HG03457 (cell line): ENCODE measurements at regions not wholly inside any gene's neighbourhood (a gene's known extent, or its start where the extent isn't known, plus 50 kb on each side); places are given as distances from the start of the nearest gene placed in this dataset.
"Not testable (repeated sequence)": the region's sequence is repeated elsewhere in the genome, so short reads cannot be mapped to it uniquely, and the experiment has no call there.

Source experiments
- ATAC-seq: cut with Tn5 transposase; IDR thresholded peaks from one replicate; pipeline ENCODE4 v1.9.1; 2021; ENCODE audit warnings: moderate number of reproducible peaks; ENCODE audit not compliant: unreplicated experiment

- ATAC-seq = no peak
Observed at GRCh38 chr9:73095425-73095824, 56.2 kb upstream of the ANXA1 start.

DNA sequence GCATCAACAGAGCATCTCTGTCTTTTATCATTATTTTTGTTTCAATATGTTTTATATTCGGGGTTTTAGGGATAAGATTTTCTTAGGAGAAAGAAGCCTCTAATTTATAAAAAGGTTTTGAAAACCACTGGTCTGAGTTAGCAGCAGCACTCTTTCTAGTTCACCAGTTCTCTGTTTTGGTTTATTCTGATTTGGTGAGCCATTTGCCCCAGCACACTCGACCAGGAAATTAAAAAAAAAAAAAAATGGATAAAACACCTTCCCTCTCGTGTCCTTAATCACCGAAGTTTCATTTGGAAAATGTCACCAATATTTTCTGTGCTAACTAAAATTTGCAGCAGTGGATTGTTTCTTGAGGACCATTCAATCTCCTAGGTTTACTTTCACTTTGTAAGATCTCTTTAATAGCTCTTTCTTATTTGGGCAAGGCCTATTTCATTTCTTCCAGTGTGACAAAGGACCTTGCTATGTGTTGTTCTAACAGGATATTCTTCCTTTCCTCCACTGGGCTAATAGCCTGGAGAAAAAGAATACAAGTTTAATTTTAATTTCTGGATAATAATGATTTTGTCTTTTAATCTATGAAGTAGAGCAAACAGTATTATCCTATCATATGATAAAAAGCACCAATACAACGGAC, 57.8 kb upstream of the ANXA1 start:
- no peak for ATAC-seq

DNA sequence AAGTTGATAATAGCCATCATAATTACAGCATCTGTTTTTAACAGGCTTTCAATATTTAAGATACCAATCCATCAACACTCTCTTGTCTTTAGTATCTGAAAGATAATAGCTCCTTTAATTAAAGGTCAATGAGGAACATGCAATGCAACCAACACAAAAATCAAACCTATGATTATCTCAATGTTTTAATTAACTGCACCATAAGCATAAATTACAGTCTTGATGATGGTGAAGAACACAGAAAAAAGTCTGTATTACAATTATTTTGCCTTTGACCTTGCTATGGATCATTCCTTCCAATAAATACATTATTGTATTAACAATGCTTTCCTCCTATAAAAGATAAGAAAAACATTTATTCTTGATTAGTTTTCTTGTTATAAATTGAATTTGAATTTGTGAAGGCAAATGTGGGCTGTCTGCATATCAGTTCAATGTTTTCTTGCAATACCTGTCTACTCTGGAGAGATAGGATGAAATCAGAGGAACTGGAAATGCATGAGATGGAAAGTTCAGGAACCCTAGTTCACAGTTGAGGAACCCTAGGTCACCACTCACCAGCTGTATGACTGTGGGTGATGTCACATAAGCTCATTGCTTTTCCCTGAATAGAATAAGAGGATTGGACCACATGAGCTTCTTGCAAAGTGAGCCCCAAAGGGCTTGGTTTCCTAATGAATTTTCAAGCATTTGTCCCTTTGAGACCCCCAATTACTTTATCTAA, 58.5 kb upstream of the ANXA1 start:
- ATAC-seq = no peak

GRCh38 chr9:73091909-73092308, 59.8 kb upstream of the ANXA1 start:
- no peak for ATAC-seq

- no peak for ATAC-seq
Observed at GRCh38 chr9:73090214-73090613, 61.5 kb upstream of the ANXA1 start.

- no peak for ATAC-seq
Observed at GRCh38 chr9:73089304-73089985, 62.2 kb upstream of the ANXA1 start.

DNA sequence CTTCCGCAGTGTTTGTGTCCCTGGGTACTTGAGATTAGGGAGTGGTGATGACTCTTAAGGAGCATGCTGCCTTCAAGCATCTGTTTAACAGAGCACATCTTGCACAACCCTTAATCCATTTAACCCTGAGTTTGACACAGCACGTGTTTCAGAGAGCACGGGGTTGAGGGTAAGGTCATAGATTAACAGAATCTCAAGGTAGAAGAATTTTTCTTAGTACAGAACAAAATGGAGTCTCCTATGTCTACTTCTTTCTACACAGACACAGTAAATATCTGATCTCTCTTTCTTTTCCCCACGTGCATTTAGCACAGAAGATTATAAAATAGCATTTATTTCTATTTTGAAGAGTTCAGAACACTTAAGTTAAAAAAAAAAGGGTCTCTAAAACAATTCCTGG, 63.8 kb upstream of the ANXA1 start:
- not testable (repeated sequence) for ATAC-seq

DNA sequence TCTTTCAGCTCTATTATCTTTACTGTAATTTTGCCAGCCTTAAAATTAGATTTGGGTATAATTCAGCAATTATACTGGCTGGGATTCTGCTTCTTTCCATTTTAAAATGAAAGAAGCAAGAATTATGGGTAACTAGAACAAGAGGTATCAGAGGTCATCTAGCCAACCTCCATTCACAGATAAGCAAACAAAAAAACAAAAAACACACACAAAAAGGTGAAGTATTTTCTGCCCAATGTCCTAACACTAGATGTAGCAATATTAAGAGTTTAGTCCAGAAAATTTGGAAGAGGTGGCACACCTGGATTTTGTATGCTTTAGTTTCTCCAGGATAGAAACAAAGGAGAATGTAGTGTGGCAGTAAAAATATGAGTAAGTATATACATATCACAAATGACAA, 68.1 kb upstream of the ANXA1 start:
- no peak for ATAC-seq

GRCh38 chr9:73081979-73082657, 69.5 kb upstream of the ANXA1 start:
- ATAC-seq = no peak

DNA sequence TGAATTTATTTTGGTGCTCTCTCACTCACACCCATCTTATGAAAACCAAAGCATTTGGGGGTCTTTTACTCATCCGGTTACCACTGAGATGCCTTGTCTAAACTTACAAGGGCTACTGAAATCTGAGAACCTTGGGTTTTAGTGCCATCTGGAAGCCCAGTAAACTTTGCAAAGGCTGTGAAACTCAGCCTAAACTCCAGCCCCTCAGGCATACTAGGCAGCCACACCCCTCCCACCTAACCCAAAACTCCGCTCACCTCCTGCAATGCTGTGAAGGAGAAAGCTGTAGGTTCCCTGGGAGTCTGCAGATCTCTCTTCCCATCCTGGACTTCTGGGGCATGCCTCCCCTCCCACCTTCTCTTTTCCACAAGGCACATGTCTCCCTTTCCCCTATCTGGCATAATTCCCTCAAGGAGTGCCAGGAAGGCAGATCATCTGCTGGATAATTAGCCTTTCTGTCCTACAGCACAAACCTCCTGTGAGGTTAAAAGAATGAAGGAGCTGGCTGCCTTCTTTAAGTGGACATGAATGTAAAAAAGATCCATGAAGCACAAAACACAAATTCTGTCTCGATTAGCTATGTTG, 71.5 kb upstream of the ANXA1 start:
- no peak for ATAC-seq

GRCh38 chr9:73079326-73079725, 72.3 kb upstream of the ANXA1 start:
- ATAC-seq = no peak

DNA sequence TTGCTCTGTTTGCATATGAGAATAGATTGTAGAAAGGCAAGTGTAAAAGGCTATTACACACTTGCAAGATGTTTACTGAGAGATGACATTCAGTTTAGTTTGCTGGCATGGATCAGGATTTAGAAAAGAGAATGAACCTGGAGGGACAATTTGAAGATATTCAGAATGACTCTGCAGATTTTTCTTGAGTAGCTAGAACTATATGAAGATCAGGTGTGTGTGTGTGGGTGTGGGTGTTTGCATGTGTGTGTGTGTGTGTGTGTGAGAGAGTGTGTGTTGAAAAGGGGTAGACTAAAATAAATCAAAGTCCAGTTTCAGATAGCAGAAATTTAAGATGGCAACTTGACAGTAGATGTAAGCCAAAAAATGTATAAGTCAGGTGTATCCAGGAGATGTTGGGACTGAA, 74.0 kb upstream of the ANXA1 start:
- no peak for ATAC-seq

GRCh38 chr9:73076970-73077369, 74.7 kb upstream of the ANXA1 start:
- no peak for ATAC-seq

DNA sequence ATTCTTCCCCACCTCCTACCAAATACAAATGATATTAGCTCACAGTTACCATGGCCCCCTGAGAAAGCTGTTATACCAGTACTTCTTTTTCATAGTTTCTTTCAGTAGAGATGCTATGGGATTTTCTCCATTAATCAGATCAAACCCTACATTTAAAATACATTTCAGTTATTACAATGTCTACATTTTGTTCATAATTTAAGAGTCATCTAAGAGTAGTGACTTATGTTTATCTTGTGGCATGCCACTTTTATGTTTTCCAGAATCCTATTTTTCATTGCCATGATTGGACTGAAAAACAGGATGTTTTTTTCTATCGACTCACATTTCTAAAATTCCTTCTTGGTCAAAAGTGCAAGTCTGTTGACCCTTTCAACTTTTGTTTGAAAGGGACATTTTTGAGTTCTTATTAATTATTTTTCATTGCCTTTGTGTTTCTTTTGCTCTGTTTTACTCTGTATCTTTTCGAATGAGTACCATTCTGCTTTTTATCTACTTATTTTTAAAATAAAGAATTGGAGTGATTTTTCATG, 77.4 kb upstream of the ANXA1 start:
- no peak for ATAC-seq

DNA sequence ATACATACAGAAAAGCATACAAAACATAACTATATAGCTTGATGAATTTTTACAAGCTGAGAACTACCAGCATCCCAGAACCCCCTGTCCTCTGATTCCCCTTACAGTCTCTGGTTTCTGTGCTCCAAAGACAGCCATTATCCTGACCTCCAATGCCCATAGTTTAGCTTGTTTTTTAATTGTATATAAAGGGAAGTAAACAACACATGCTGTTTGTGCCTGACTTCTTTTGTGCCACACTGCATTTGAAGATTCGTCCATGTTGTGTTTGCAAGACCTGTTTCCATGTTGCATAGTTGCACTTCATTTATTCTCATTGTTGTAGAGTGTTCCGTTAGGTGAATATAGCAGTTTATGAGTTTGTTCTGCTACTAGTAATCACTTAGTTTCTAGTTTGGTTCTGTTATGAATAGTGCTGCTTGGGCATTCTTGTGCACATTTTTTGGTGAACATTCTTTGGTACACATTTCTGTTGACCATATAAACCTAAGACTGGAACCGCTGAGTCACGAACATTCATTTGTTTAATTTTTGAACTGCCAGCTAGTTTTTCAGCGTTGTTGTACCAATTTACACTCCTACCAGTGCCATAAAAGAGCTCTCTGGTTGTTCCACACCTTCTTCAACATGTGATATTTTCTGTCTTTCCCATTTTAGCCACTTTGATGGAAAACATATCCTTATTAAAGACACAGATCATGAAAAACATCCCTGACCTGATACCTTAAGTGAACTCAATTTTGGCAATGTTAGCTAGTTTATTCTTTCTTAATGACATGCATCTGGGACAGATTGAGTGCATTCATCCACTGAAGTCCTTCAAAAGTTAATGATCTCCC, 78.1 kb upstream of the ANXA1 start:
- ATAC-seq = no peak

GRCh38 chr9:73067074-73067473, 84.6 kb upstream of the ANXA1 start:
- no peak for ATAC-seq

- ATAC-seq = no peak
Observed at GRCh38 chr9:73065439-73065838, 86.2 kb upstream of the ANXA1 start.

- no peak for ATAC-seq
Observed at GRCh38 chr9:73064315-73064714, 87.3 kb upstream of the ANXA1 start.

DNA sequence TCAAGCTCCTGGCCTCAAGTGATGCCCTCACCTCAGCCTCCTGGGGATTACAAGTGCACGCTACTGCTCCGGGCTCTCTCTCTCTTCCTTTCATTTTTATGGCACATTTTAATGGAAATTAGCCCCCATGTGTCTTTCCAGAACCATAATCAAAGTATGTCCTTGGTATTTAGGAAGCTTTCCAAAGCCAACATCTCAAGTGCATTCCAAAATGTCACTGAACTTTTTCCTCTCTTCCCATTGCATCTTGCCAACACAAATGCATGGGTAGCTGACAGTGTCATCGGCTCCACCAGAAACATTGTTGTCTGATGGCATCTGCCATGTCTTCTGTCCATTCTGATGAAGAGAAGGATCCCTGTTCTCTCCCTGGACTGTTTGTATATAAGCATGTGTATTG, 90.5 kb upstream of the ANXA1 start:
- ATAC-seq = no peak

DNA sequence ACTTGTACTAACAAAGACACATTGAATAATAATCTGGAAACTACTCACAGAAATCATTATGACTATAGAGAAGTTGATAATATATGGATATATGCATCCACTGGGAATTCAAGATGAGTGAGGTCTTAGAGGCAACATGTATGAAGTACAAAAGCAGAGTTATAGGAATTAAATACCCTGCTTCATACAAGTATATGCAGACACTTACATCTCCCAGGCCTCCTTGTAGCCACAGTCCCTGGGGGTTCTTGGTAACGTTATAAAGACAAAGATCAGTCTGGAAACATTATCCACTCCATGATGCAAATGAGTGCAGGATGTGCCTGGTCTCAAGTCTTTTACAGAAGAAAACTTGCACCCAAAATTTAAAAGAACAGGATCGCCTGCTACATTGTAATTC, 92.4 kb upstream of the ANXA1 start:
- ATAC-seq = no peak
